C4-2B (cell line): ENCODE measurements at regions not wholly inside any gene's neighbourhood (a gene's known extent, or its start where the extent isn't known, plus 50 kb on each side); places are given as distances from the start of the nearest gene placed in this dataset.

Source experiments
- ZFX ChIP-seq: fragments of 450-650 bp; IDR thresholded peaks from 2 replicates; pipeline ENCODE4 v1.6.1; 2017
- TF ChIP-seq, protein P1 (sequence below): fragments of 450-650 bp; conservative IDR thresholded peaks from 2 replicates; pipeline ENCODE4 v1.5.1; 2017; ENCODE audit warnings: mild to moderate bottlenecking

DNA sequence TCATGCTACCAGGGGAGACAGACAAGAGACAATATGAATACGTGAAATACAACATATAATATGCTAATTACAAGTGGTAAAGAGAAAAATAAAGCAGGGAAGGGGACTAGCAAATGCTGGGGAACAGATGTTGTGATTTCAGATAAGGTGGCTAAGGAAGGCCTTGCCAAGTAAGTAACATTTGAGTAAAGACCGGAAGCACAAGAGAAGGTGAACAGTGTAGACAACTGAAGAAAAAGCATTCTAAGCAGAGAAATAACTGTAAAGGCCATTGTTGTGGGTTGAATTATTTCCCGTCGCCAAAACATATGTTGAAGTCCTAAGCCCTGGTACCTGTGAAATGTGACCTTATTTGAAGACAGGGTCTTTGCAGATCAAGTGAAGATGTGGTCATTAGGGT is 63.7 kb upstream of the EED start:
- TF ChIP-seq, protein P1, sequence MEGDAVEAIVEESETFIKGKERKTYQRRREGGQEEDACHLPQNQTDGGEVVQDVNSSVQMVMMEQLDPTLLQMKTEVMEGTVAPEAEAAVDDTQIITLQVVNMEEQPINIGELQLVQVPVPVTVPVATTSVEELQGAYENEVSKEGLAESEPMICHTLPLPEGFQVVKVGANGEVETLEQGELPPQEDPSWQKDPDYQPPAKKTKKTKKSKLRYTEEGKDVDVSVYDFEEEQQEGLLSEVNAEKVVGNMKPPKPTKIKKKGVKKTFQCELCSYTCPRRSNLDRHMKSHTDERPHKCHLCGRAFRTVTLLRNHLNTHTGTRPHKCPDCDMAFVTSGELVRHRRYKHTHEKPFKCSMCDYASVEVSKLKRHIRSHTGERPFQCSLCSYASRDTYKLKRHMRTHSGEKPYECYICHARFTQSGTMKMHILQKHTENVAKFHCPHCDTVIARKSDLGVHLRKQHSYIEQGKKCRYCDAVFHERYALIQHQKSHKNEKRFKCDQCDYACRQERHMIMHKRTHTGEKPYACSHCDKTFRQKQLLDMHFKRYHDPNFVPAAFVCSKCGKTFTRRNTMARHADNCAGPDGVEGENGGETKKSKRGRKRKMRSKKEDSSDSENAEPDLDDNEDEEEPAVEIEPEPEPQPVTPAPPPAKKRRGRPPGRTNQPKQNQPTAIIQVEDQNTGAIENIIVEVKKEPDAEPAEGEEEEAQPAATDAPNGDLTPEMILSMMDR: no peak
- TF ChIP-seq ZFX: no peak
